ENCODE measurements at regions not wholly inside any gene's neighbourhood (a gene's known extent, or its start where the extent isn't known, plus 50 kb on each side); places are given as distances from the start of the nearest gene placed in this dataset.

- TF ChIP-seq, protein P1, sequence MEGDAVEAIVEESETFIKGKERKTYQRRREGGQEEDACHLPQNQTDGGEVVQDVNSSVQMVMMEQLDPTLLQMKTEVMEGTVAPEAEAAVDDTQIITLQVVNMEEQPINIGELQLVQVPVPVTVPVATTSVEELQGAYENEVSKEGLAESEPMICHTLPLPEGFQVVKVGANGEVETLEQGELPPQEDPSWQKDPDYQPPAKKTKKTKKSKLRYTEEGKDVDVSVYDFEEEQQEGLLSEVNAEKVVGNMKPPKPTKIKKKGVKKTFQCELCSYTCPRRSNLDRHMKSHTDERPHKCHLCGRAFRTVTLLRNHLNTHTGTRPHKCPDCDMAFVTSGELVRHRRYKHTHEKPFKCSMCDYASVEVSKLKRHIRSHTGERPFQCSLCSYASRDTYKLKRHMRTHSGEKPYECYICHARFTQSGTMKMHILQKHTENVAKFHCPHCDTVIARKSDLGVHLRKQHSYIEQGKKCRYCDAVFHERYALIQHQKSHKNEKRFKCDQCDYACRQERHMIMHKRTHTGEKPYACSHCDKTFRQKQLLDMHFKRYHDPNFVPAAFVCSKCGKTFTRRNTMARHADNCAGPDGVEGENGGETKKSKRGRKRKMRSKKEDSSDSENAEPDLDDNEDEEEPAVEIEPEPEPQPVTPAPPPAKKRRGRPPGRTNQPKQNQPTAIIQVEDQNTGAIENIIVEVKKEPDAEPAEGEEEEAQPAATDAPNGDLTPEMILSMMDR (IDR thresholded peaks at IDR 0.05; ENCODE audit: extremely low read depth in 1 of 2, insufficient read depth in 1 of 2, low read depth in 1 of 2, low read length in 2 of 2): peak in 1 of 2 donors; percentile 6
- no peak for TF ChIP-seq POLR2AphosphoS5 (IDR thresholded peaks at IDR 0.05; ENCODE audit: insufficient read depth, low read depth, low read length)
- no peak for TF ChIP-seq POLR2A (IDR thresholded peaks at IDR 0.05; ENCODE audit: low read depth, low read length)
- no peak for TF ChIP-seq EZH2 (IDR thresholded peaks at IDR 0.05; ENCODE audit: borderline replicate concordance, low read depth, low read length, severe bottlenecking)
- TF ChIP-seq FOS (IDR thresholded peaks at IDR 0.05; ENCODE audit: borderline replicate concordance, insufficient read depth, low read length): no peak
- TF ChIP-seq, protein P2, sequence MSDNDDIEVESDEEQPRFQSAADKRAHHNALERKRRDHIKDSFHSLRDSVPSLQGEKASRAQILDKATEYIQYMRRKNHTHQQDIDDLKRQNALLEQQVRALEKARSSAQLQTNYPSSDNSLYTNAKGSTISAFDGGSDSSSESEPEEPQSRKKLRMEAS (IDR thresholded peaks at IDR 0.05; ENCODE audit: insufficient read depth, insufficient read length): no peak
- TF ChIP-seq JUN (IDR thresholded peaks at IDR 0.05; ENCODE audit: borderline replicate concordance, insufficient read depth, insufficient read length, low read depth): no peak
Measured at GRCh38 chr2:13046557-13047165, 329.9 kb downstream of the TRIB2 start.

Data from endothelial cell of umbilical vein (primary cell).